ENCODE measurements at regions not wholly inside any gene's neighbourhood (a gene's known extent, or its start where the extent isn't known, plus 50 kb on each side); places are given as distances from the start of the nearest gene placed in this dataset.

DNA sequence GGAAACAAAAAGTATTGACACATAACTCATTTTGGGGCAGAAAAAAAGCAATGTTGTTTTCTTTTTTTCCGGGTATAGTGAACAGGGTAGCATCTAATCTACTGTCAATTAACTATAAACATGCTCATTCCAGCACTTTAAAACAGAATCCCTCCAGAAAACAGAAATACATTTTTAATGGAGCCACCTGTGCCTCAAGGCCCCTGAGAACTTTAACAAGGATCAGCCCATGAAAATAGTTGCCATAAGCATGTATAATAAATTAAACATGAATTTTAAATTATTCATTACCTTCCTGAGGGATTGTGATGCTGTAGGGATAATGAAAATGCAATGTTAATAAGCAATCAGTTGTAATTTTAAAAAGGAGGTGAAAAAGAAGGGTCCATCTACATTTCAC is 101.4 kb upstream of the IVNS1ABP start:
- TF ChIP-seq EP300 (IDR thresholded peaks at IDR 0.05) (no peak), POLR2A (IDR thresholded peaks at IDR 0.05) (no peak)

All from sigmoid colon (tissue), 4 donors.